WTC11 (cell line): ENCODE measurements at regions not wholly inside any gene's neighbourhood (a gene's known extent, or its start where the extent isn't known, plus 50 kb on each side); places are given as distances from the start of the nearest gene placed in this dataset.
"Not testable (repeated sequence)": the region's sequence is repeated elsewhere in the genome, so short reads cannot be mapped to it uniquely, and the experiment has no call there.

Experiments used
- ATAC-seq: fragments of 200-7000 bp; cut with Tn5 transposase; 2 replicates; pipeline ENCODE4 v1.10.0; 2021; ENCODE audit warnings: mild to moderate bottlenecking, moderate library complexity
- CTCF ChIA-PET: fragments of 300-600 bp; sonication (Branson Sonifier 250); formaldehyde crosslinking; loops from one replicate; lab custom pipeline; 2021; ENCODE audit warnings: antibody characterized with exemption; lab: Charles Lee
- POLR2A ChIA-PET: fragments of 350-600 bp; sonication (Branson Sonifier 250); formaldehyde crosslinking; loops from one replicate; lab custom pipeline; 2021; ENCODE audit warnings: antibody characterized with exemption; lab: Charles Lee
- DNase-seq: peaks from one replicate; pipeline ENCODE4 v3.0.0; 2021; ENCODE audit warnings: low spot score
- H3K27ac Mint-ChIP-seq: 2 replicates; pipeline ENCODE4 v1.8.0; 2021; ENCODE audit warnings: mixed read lengths
- H3K27me3 Mint-ChIP-seq: 2 replicates; pipeline ENCODE4 v1.8.0; 2021; ENCODE audit warnings: low read depth, mild to moderate bottlenecking, moderate library complexity, mixed read lengths
- H3K36me3 Mint-ChIP-seq: 2 replicates; pipeline ENCODE4 v1.8.0; 2021; ENCODE audit warnings: mixed read lengths
- H3K4me1 Mint-ChIP-seq: 2 replicates; pipeline ENCODE4 v1.8.0; 2022; ENCODE audit warnings: mixed read lengths
- H3K4me3 Mint-ChIP-seq: 2 replicates; pipeline ENCODE4 v1.8.0; 2021; ENCODE audit warnings: mild to moderate bottlenecking, moderate library complexity, mixed read lengths
- H3K9me3 Mint-ChIP-seq: 2 replicates; pipeline ENCODE4 v1.8.0; 2021; ENCODE audit warnings: mixed read lengths
- ESRRA ChIP-seq: sonication (generic); formaldehyde crosslinking; IDR thresholded peaks from 2 replicates; pipeline ENCODE4 v1.8.1; 2022; ENCODE audit warnings: mild to moderate bottlenecking, missing genetic modification reagents, borderline replicate concordance
- MXD4 ChIP-seq: fragments of 250-450 bp; sonication (Bioruptor Pico); IDR thresholded peaks from 2 replicates; pipeline ENCODE4 v1.8.0; 2021; ENCODE audit warnings: mild to moderate bottlenecking, moderate library complexity, borderline replicate concordance
- NFE2L1 ChIP-seq: sonication (generic); formaldehyde crosslinking; IDR thresholded peaks from 2 replicates; pipeline ENCODE4 v1.8.1; 2023; ENCODE audit warnings: missing genetic modification reagents
- NR1H2 ChIP-seq: sonication (generic); formaldehyde crosslinking; IDR thresholded peaks from 2 replicates; pipeline ENCODE4 v1.9.0; 2021; ENCODE audit warnings: mild to moderate bottlenecking, moderate library complexity, missing genetic modification reagents
- NR2C2 ChIP-seq: sonication (generic); formaldehyde crosslinking; IDR thresholded peaks from 2 replicates; pipeline ENCODE4 v1.8.0; 2022; ENCODE audit warnings: mild to moderate bottlenecking, missing genetic modification reagents
- RELA ChIP-seq: sonication (generic); formaldehyde crosslinking; IDR thresholded peaks from 2 replicates; pipeline ENCODE4 v1.8.1; 2022; ENCODE audit warnings: missing genetic modification reagents, mild to moderate bottlenecking, borderline replicate concordance
- SMAD4 ChIP-seq: sonication (generic); formaldehyde crosslinking; IDR thresholded peaks from 2 replicates; pipeline ENCODE4 v1.8.0; 2022; ENCODE audit warnings: mild to moderate bottlenecking, missing genetic modification reagents
- ZNF138 ChIP-seq: sonication (generic); formaldehyde crosslinking; conservative IDR thresholded peaks from 2 replicates; pipeline ENCODE4 v1.8.1; 2022; ENCODE audit warnings: mild to moderate bottlenecking, moderate library complexity, missing genetic modification reagents
- ZNF317 ChIP-seq: sonication (generic); formaldehyde crosslinking; IDR thresholded peaks from 2 replicates; pipeline ENCODE4 v1.8.1; 2023; ENCODE audit warnings: low read depth, mild to moderate bottlenecking, moderate library complexity, missing genetic modification reagents, borderline replicate concordance
- TF ChIP-seq, protein P1 (sequence below): fragments of 250-450 bp; sonication (Bioruptor Pico); IDR thresholded peaks from 2 replicates; pipeline ENCODE4 v1.9.0; 2021; ENCODE audit warnings: mild to moderate bottlenecking, borderline replicate concordance
- TF ChIP-seq, protein P2 (sequence below): sonication (generic); formaldehyde crosslinking; IDR thresholded peaks from 2 replicates; pipeline ENCODE4 v1.8.1; 2022; ENCODE audit warnings: low read depth, missing genetic modification reagents, borderline replicate concordance
- TF ChIP-seq, protein P3 (sequence below): fragments of 250-450 bp; sonication (Bioruptor Pico); conservative IDR thresholded peaks from 2 replicates; pipeline ENCODE4 v1.9.0; 2021; ENCODE audit warnings: mild to moderate bottlenecking
- TF ChIP-seq, protein P4 (sequence below): sonication (generic); formaldehyde crosslinking; IDR thresholded peaks from 2 replicates; pipeline ENCODE4 v1.8.0; 2023; ENCODE audit warnings: mild to moderate bottlenecking, missing genetic modification reagents
- TF ChIP-seq, protein P5 (sequence below): sonication (generic); formaldehyde crosslinking; IDR thresholded peaks from 2 replicates; pipeline ENCODE4 v1.8.1; 2023; ENCODE audit warnings: mild to moderate bottlenecking, missing genetic modification reagents, moderate library complexity

DNA sequence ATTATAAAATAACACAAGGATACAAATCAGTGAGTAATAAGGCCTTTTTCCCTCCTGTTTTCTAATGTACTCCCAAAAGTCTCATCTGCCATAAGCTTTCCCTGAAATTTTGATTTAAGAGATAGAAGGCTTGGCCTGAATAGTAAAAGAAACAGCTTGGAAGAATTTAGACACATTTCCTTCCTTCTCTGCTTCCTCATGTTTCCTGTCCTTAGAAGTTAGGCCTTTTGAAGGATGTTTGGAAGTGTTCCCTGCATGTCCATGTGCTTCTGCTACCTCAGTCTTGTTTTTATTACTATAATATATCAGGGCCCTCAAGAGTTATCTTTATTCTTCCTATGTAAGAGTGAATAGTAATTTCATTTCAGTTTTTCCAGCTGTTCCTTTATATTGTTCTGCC lies 242.7 kb downstream of the DEPDC1B start (continued):
- TF ChIP-seq, protein P1, sequence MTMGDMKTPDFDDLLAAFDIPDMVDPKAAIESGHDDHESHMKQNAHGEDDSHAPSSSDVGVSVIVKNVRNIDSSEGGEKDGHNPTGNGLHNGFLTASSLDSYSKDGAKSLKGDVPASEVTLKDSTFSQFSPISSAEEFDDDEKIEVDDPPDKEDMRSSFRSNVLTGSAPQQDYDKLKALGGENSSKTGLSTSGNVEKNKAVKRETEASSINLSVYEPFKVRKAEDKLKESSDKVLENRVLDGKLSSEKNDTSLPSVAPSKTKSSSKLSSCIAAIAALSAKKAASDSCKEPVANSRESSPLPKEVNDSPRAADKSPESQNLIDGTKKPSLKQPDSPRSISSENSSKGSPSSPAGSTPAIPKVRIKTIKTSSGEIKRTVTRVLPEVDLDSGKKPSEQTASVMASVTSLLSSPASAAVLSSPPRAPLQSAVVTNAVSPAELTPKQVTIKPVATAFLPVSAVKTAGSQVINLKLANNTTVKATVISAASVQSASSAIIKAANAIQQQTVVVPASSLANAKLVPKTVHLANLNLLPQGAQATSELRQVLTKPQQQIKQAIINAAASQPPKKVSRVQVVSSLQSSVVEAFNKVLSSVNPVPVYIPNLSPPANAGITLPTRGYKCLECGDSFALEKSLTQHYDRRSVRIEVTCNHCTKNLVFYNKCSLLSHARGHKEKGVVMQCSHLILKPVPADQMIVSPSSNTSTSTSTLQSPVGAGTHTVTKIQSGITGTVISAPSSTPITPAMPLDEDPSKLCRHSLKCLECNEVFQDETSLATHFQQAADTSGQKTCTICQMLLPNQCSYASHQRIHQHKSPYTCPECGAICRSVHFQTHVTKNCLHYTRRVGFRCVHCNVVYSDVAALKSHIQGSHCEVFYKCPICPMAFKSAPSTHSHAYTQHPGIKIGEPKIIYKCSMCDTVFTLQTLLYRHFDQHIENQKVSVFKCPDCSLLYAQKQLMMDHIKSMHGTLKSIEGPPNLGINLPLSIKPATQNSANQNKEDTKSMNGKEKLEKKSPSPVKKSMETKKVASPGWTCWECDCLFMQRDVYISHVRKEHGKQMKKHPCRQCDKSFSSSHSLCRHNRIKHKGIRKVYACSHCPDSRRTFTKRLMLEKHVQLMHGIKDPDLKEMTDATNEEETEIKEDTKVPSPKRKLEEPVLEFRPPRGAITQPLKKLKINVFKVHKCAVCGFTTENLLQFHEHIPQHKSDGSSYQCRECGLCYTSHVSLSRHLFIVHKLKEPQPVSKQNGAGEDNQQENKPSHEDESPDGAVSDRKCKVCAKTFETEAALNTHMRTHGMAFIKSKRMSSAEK (CRISPR knock-in tag), result no peak
- TF ChIP-seq RELA (CRISPR knock-in tag) (no peak), NR1H2 (CRISPR knock-in tag) (no peak), ZNF138 (no peak), NR2C2 (CRISPR knock-in tag) (no peak), SMAD4 (CRISPR knock-in tag) (no peak)
- TF ChIP-seq, protein P2, sequence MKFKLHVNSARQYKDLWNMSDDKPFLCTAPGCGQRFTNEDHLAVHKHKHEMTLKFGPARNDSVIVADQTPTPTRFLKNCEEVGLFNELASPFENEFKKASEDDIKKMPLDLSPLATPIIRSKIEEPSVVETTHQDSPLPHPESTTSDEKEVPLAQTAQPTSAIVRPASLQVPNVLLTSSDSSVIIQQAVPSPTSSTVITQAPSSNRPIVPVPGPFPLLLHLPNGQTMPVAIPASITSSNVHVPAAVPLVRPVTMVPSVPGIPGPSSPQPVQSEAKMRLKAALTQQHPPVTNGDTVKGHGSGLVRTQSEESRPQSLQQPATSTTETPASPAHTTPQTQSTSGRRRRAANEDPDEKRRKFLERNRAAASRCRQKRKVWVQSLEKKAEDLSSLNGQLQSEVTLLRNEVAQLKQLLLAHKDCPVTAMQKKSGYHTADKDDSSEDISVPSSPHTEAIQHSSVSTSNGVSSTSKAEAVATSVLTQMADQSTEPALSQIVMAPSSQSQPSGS (CRISPR knock-in tag), result no peak
- TF ChIP-seq, all 79 proteins: peak for 0

DNA sequence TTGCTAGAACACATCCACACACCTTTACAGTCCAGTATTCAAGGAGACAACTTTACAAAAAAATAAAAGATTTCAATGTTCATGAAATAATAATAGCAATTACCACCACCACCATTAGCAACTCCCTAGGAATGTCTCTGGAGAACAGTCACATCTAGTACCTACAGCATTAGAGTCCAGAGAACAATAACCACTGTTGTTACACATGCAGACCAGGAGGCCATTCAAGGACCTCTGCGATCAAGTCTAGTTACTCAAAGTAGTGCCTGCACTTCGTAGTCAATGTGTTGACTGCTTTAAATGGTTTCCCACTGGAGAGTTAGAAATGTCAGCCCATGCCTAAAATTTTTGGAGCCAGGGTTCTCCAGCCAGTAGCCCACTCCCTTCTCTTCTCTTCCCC lies 244.4 kb downstream of the DEPDC1B start:
- POLR2A ChIA-PET, result no interaction called here
- Mint-ChIP-seq H3K27ac (no peak overlapping the region), H3K36me3 (no peaks in the 10 kb centered on the region), H3K4me3 (no peak overlapping the region), H3K9me3 (peaks cover 4% of the 10 kb centered on the region; the same call in 1 of the 2 replicates), H3K4me1 (no peaks in the 10 kb centered on the region), H3K27me3 (no peaks in the 10 kb centered on the region)
- CTCF ChIA-PET, result no interaction called here
- TF ChIP-seq, protein P3, sequence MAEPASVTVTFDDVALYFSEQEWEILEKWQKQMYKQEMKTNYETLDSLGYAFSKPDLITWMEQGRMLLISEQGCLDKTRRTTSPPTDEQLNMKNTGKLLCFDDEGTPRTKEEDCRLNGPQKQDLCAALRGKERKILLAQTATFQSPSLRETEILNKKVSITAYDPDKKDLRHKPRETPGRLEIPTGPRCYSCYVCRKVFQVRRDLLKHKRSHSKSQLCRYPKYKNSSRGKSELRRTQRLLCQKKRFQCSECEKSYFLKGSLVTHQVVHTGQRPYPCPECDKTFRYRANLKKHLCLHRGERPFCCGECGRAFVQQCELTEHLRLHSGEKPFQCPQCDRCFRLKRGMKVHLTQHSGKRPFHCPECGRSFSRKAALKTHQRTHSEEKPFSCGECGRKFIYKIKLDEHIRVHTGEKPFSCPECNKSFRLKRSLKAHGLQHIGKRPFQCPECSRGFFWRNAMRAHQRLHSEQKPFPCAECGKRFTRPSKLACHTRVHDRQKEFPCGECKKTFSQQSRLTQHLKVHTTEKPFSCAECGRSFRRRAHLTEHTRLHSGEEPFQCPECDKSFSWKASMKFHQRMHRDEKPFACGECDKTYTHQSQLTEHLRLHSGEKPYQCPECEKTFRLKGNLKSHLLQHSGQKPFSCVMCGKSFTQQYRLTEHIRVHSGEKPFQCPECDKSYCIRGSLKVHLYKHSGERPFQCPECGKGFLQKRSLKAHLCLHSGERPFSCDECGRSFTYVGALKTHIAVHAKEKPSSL (CRISPR knock-in tag), result no peak
- TF ChIP-seq, protein P4, sequence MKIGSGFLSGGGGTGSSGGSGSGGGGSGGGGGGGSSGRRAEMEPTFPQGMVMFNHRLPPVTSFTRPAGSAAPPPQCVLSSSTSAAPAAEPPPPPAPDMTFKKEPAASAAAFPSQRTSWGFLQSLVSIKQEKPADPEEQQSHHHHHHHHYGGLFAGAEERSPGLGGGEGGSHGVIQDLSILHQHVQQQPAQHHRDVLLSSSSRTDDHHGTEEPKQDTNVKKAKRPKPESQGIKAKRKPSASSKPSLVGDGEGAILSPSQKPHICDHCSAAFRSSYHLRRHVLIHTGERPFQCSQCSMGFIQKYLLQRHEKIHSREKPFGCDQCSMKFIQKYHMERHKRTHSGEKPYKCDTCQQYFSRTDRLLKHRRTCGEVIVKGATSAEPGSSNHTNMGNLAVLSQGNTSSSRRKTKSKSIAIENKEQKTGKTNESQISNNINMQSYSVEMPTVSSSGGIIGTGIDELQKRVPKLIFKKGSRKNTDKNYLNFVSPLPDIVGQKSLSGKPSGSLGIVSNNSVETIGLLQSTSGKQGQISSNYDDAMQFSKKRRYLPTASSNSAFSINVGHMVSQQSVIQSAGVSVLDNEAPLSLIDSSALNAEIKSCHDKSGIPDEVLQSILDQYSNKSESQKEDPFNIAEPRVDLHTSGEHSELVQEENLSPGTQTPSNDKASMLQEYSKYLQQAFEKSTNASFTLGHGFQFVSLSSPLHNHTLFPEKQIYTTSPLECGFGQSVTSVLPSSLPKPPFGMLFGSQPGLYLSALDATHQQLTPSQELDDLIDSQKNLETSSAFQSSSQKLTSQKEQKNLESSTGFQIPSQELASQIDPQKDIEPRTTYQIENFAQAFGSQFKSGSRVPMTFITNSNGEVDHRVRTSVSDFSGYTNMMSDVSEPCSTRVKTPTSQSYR, result no peak
- no peak for TF ChIP-seq ZNF317 (CRISPR knock-in tag)
- no peak for TF ChIP-seq ESRRA (CRISPR knock-in tag)
- TF ChIP-seq MXD4, result no peak
- TF ChIP-seq, protein P5, sequence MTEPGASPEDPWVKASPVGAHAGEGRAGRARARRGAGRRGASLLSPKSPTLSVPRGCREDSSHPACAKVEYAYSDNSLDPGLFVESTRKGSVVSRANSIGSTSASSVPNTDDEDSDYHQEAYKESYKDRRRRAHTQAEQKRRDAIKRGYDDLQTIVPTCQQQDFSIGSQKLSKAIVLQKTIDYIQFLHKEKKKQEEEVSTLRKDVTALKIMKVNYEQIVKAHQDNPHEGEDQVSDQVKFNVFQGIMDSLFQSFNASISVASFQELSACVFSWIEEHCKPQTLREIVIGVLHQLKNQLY (CRISPR knock-in tag), result no peak
- TF ChIP-seq NFE2L1 (CRISPR knock-in tag), result no peak
- DNase-seq, result no peak
- ATAC-seq, result no peak

DNA sequence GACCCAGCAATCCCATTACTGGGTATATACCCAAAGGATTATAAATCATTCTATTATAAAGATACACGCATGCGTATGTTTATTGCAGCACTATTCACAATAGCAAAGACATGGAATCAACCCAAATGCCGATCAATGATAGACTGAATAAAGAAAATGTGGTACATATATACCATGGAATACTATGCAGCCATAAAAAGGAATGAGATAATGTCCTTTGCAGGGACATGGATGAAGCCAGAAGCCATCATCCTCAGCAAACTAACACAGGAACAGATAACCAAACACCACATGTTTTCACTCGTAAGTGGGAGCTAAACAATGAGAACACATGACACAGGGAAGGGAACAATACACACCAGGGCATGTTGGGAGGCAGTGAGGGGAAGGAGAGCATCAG lies 245.7 kb downstream of the DEPDC1B start:
- H3K4me1 Mint-ChIP-seq, DNase-seq, H3K9me3 Mint-ChIP-seq, CTCF ChIA-PET, H3K4me3 Mint-ChIP-seq, H3K36me3 Mint-ChIP-seq, ATAC-seq, H3K27me3 Mint-ChIP-seq, POLR2A ChIA-PET, H3K27ac Mint-ChIP-seq: not testable (repeated sequence)
